CD4-positive, alpha-beta T cell treated with Interleukin-4 for 1 hour (primary cell): ENCODE measurements at regions not wholly inside any gene's neighbourhood (a gene's known extent, or its start where the extent isn't known, plus 50 kb on each side); places are given as distances from the start of the nearest gene placed in this dataset.

ENCODE experiments used
- DNase-seq, 2 donors: peaks; one replicate each; pipeline ENCODE4 v3.0.0-alpha.2; 2020 to 2022

GRCh38 chr21:20306836-20307235 is 691.4 kb upstream of the NCAM2 start:
- DNase-seq = no peak

DNA sequence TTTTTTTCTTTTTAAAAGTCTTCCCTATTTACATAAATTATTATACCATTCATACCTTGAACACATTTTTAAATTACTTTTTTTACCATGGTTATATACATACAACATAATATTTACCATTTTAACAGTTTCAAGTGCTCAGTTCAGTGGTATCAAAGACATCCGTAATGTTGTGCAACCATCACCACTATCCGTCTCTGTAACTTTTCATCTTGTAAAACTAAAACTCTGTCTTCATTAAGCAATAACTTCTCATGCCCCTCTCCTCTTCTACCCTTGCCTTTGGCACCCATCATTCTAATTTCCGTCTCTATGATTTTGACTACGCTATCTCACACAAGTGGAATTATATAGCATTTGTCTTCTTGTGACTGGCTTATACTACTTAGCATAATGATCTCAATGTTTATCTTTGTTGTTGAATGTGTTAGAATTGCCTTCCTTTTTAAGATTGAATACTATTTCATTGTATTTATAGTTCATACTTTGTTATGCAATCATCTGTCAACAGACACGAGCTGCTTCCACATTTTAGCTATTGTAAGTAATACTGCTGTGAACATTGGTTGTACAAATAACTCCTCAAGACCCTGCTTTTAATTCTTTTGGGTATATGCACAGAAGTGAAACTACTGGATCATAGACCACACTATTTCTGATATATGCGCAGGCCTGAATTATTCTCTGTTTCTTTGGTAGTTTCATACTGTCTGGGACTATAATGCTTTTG is 689.5 kb upstream of the NCAM2 start:
- no peak for DNase-seq

DNA sequence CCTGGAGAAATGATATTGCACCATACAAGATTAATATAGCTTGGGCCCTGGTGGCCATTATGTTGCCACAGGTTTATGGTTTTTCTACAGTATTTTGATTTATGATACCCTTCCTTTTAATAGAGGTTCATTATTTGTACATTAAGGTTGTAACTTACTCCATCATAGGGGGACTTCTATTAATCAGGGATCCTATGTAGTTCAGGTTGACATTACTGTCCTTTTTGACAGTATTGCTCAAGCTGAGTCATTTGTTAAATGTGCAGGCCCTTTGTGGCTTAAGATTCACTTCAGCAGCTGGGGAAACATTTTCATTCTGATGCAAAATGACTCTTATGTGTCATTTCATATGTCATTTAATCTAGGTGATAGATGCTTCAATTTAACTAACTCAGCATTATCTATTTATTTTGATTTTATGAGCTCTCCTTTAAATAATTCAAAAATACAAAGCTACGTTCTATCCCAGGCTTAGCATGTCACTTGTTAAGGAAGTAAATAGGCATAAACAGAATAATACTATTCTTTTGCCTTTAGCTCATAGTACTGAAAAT is 686.9 kb upstream of the NCAM2 start:
- no peak for DNase-seq

GRCh38 chr21:20313013-20313412 is 685.2 kb upstream of the NCAM2 start:
- no peak for DNase-seq

- DNase-seq = no peak
These were observed 683.2 kb upstream of the NCAM2 start for GRCh38 chr21:20315042-20315441.

- DNase-seq = no peak
These were observed 668.6 kb upstream of the NCAM2 start for GRCh38 chr21:20329636-20330035.

DNA sequence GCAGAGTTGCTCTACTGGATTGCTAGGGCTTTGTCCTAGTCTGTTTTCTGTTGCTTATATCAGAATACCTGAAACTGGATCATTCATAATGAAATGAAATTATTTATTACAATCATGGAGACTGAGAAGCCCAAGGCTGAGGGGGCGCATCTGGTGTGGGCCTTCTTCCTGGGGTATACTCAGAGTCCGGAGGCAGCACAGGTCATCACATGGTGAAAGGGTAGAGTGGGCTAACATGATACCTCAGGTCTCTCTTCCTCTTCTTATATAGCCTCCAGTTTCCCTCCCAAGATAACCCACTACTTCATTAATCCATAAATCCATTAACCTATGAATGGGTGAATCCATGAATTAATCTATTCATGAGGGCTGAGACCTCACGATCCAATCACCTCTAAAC is 667.6 kb upstream of the NCAM2 start:
- DNase-seq = no peak

DNA sequence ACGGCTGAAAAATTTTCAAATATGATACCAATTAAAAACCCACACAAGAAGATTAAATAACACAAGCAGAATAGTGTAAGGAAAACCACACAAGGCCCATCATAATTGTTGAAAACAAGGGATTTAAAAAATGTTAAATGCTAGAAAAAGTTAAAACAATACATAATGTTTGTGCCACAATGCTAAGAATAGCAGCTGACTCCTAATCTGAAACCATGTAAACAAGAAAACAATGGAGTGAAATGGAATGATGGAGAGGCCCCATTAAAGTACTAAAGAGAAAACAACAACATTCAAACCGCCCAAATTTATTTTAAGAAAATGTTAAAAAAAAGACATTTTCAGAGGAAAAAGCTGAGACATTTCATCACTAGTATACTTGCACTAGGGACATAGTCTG is 663.6 kb upstream of the NCAM2 start:
- no peak for DNase-seq

GRCh38 chr21:20341431-20341830 is 656.8 kb upstream of the NCAM2 start:
- DNase-seq = no peak

GRCh38 chr21:20343186-20343585 is 655.0 kb upstream of the NCAM2 start:
- DNase-seq = no peak

- DNase-seq = no peak
These were observed 647.1 kb upstream of the NCAM2 start for GRCh38 chr21:20351138-20351537.

DNA sequence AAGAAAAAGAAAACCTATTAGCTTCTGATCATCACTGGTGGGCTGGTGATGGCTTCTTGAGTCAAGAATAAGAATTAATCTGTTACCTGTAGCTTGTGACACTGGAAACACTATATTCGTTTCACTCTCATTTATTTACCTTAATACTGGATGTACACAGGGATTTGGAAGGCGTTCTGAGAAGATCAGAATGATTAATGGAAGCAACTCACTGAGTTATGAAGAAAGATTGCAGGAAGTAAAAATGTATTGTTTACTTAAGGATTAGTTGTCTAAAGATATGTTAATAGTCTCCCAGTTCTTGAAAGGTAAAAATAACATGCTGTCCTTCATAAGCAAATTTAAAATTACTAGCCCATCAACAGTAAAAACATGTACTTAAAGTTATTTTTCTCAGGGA is 644.9 kb upstream of the NCAM2 start:
- no peak for DNase-seq

DNA sequence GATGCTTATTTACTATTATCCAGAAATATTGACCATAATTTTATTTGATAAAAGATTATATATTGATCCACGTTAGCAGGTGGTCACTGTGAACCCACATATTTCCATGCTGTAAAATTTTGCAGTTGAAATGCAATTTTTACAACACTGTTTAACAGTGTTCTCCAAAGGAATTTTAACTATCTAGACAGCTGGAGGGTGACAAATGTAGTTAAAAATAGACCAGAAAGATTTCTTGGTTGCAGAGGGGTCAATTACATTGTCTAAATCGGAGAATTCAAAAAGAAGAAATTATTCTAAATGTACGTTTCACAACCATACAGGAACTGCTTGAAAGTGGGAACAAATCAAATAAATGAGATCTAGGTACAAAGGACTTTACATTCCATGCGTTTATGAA is 625.2 kb upstream of the NCAM2 start:
- DNase-seq = no peak

- DNase-seq = no peak
These were observed 621.0 kb upstream of the NCAM2 start for GRCh38 chr21:20377250-20377649.

- no peak for DNase-seq
These were observed 609.8 kb upstream of the NCAM2 start for GRCh38 chr21:20388400-20388799.

DNA sequence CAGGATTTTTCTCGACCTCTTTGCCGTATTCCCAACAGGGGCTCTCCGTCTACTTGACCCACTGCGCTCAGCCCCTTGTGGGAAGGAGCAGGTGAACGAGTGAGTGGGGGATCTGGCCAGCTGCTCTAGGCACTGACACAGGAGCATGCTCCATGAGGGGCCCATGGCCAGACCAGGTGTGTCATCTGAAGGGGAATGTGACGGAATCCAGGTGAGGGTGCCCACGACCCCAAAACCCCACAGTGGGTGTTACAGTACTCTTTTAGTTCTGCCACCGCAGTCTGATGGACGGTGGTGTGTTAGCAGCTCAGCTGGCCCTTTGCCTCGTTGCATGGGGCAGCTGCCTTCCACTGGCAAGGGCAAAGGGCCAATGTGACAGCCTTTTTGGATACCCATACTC is 601.4 kb upstream of the NCAM2 start:
- DNase-seq = no peak

GRCh38 chr21:20404915-20405314 is 593.3 kb upstream of the NCAM2 start:
- no peak for DNase-seq

- DNase-seq = no peak
These were observed 579.9 kb upstream of the NCAM2 start for GRCh38 chr21:20418353-20418752.

- DNase-seq = no peak
These were observed 578.4 kb upstream of the NCAM2 start for GRCh38 chr21:20419772-20420171.

- DNase-seq = no peak
These were observed 573.3 kb upstream of the NCAM2 start for GRCh38 chr21:20424943-20425342.

- no peak for DNase-seq
These were observed 572.4 kb upstream of the NCAM2 start for GRCh38 chr21:20425856-20426255.

- DNase-seq = no peak
These were observed 557.9 kb upstream of the NCAM2 start for GRCh38 chr21:20440338-20440737.

DNA sequence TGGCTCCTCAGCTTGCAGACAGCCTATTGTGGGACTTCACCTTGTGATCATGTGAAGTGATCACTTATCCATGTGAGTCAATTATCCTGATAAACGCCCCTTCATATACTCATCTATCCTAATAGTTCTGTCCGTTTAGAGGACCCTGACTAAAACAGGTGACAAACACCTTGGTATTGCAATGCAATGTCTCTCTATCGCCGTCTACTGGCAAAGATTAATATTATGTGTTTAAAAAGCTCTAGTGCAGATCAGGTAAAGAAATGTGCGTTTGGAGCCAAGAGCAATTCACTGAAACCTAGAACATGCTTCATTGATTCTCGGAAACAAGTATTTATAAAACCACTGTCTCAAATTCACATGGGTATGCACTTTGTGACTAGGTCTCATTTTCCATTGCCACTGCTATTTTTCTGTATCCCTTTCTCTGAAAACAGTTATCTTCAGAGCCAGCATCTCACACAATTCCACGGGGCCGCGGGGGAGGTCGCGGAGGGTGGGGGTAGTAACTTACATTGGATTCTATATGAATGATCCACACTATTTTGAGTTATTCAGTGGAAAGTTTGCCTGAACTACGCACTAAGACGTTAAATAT is 554.6 kb upstream of the NCAM2 start:
- DNase-seq = no peak

DNA sequence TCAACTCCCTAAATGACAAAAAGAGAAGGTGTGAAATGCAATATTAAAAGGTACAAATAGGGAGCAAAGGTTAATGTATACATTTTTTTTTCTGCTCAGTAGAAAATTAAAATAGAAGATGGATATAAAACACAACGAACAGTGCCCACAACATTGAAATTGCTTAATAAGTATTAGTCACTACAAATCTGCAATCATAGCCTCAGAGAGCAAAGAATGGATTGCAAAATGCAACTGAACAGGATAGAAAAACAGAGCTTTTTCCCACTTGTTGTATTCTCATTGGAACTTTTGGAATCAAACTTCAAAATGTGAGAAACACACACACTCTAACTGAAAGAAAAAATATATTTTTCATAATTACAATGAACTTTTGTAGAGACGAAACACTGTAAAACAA is 552.2 kb upstream of the NCAM2 start:
- no peak for DNase-seq

GRCh38 chr21:20451046-20451445 is 547.2 kb upstream of the NCAM2 start:
- no peak for DNase-seq
